HUDEP-2 (cell line): ENCODE measurements at regions not wholly inside any gene's neighbourhood (a gene's known extent, or its start where the extent isn't known, plus 50 kb on each side); places are given as distances from the start of the nearest gene placed in this dataset.
A peak's percentile ranks its signal among the peaks of the same experiment; 100 is the strongest.

Experiments used
- DNase-seq, 76 experiments: peaks; one replicate each; lab custom pipeline; 2025; ENCODE audit not compliant: unreplicated experiment in 76 of 76; lab: John Stamatoyannopoulos, UW

DNA sequence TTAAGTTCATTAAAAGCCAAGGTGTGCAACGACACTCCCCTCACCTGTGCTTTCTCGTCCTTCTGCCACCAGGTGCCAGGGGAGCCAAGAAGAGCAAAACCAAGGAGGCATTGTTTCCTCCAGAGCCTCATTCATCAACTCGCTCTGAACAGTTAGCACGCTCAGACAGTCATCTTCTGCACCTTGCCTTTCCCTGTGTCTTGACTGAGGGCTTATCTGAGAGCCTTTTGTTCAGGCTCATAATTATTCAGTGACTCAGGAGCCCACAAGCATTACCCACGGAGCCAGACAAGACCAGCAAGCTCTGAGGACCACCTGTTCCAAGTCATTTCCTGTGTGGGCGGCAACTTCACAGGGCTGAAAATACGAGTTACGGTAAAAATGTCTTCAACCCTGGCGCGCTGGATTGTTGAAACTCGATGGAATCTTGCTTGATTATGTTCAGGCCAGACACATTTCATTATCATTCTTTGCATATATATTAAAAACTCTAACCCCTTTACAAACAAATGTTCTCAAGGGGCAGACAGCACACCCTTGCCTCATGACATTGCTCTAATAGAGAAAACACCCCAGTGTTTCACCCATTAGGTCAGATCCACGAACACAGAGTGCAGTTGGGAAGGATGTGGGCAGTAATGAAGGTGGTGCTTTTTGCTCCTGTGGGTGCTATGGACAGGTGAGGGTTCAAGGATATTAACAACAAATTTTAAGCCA is 89.7 kb upstream of the RUNX1 start:
- no peak for DNase-seq

DNA sequence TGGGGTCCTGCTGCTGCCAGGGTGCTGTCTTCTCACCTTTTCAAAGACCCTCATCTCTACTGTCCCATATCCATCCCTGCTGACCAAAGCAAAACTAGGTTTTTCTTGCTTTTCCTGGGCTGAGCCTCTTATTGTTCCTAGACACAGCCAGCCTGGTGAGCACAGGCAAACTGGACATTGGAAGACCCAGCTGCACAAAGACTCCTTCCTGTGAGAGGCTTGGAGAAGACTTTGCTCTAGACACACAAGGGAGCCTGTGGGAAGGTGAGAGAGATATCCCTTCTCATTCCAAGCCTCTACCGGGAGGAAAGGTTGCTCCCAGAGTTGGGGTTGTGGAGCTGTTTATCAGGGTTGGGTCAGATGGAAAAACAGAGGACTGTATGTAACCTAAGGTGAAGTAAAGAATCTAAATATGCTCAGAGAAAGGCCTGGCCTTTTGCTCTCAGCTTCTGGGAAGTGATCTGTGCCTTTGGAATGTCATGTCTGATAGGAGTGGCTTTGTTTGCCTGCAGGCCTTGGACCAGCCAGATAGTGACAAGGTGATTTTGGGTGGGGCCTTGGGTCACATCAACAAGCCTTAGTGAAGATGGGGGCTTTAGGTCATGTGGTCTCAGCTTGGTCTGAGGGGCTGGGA is 87.6 kb upstream of the RUNX1 start:
- DNase-seq = no peak

DNA sequence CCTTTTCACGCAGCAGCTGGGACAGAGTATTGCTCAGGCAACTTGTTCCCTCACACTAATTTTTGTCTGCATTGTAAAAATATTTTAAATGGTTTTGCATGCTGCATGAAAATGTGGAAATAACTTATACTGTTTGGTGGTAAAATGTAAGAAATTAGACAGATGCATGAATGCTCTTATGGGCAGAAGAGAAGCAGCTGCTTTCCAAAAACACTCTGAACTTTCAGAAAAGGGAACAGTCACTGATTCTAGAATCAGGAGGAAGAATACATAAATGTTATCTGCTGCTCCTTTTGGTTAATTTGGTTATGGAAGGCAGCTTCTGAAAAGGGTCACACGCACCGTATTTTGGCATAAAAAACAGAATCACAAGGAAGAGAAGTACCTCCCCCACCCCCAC is 87.0 kb upstream of the RUNX1 start:
- DNase-seq = no peak

DNA sequence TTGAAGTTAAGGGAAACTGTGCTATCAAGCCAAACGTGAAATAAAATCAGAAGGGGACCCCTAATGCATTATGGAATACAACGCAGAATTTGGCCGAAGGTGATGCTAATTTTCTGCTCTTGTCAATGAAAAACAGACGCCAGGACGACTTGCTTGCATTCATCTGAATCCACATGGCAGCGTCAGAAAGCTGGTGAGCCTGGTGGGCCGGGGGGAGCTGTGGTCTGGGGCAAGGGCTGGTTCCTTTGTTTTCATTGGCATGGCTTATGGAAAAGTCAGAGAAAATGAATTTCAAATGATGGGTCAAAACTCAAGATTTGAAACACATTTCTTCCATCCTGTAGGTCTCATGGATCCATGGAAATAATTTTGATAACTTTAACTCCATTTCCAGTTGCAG is 86.4 kb upstream of the RUNX1 start:
- no peak for DNase-seq

DNA sequence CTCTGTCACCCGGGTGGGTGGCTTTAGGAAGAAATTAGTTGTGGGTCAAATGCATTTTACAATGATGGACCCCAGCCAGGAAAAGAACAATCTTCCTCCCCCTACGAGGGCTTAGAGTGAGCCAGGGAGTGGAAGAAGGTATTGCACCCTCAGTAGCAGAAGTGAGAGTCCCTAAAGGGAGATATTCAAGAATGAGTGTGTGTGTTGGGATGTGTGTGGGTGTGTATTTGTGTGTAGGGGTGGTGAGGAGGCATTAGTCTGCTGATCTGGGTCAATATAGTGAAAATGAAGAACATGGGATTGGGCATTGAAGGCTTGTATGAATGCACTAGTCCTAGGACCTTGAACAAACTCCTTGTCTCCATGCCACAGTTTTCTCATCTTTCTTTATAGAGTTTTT is 85.2 kb upstream of the RUNX1 start:
- DNase-seq = no peak

DNA sequence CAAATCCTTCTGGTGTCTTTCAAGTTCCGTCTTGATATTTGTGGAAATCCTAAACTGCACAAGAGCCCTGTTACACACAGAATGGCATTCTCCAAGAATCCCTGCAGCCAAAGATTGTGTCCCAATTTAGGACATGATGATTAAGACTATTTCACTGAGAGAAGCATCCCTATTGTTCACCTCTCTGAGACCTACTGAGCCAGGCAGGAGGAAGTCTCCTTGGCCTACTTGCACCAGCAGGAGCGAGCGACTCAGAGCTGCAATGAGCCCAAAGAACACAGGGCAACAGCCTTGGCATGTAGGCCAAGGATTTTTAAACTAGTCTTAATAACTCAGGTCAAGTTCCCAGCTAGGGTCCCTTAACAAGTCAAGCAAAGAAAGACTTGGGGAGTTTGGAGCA is 79.4 kb upstream of the RUNX1 start:
- no peak for DNase-seq

DNA sequence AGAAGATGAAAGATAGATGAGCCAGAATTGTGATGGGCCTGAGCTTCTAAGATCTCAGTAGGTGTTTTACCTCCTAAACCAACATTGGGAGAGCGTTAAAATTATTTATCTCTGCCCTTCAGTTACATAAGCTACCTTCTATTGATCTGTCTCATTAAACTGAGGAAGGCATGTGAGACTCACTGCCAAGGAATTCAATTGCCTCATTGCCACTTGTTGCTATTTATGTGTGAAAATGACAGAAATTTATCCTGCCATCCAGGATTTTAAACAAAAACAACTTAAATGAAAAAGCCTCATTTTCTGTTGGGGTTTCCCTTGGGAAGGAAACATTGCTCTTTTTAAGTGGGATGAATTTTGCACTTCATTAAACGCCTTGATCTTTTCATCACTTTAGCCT is 78.7 kb upstream of the RUNX1 start:
- no peak for DNase-seq

DNA sequence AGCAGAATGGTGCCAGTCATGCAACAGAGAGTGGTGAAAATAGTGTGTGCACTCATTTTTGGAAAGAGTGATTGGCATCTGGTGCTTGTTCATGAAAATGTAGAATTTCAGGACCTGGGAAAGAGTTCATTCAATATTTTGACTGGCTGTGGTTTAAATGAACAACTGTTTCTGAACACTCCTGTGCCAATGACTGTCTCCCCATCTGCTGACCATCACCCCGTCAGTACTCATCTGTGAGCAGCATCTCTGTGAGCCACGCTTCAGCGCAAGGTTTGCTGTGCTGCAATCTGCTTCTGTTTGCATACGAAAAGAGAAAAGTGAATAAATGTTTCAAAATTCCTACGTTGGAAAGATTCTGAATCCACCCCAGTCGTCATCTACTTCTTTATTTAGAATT is 77.9 kb upstream of the RUNX1 start:
- DNase-seq = no peak

DNA sequence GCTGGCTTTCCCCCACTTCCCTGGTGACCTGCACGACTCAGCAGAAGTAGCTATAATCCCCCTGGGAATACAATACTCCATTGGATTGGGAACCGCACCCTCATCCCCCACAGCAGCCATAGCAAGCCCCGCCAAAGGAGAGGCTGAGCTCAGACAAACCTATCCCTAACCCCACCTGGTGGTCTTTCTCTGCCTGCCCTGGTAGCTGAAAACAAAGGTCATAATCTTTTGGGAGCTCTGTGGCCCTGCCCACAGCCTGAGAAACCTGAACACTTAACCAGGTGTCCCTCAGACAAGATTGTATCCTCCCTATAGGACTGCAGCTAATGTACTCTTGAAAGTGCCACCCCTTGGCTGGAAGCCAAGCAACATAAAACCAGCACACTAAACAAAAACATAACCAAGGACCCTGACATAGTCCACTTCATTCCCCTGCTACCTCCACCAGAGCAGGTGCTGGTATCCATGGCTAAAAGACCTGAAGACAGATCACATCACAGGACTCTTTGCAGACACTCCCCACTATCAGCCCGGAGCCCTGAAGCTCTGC is 71.6 kb upstream of the RUNX1 start:
- no peak for DNase-seq

DNA sequence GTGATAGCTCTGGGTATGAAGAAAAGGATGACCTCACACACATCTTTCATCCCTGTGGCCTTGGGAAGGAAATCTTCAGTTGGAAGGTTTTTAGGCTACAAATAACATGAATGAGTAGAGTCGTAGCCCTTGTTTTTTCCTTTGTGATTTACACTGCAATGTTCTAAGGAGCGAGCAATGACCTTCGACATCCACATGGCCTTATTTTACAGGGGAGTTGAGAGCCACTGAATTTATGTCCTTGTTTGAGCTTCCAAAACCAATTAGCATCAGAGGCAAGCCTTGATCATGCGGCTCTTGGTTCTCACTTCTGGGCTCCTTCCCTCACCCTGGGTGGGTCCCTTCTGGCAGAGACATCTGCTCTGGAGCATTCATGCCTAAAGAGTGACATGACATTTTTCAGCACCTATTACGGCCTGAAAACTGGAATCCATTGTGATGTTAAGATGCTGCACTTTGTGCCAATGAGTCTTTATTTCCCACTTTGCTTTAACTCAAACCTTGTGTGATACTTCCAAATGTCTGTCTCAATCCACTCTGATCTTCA is 70.5 kb upstream of the RUNX1 start:
- no peak for DNase-seq

DNA sequence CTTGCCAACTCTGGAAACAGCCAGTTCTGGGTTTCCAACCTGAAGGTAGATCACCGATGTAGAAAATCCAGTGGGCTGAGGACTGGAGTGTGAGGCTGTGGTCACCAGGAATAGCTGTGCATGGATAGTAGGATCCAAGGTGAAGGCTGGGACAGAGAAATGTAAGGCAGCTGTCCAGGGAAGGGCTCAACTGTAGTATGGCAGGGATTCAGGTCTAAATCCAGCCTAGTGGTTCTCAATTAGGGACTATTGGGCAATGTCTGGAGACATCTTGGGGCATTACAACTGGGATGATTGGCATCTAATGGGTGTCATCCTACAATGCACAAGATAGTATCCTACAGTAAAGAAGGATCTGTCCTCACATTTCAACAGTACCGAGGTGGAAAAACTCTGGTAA is 67.7 kb upstream of the RUNX1 start:
- no peak for DNase-seq

DNA sequence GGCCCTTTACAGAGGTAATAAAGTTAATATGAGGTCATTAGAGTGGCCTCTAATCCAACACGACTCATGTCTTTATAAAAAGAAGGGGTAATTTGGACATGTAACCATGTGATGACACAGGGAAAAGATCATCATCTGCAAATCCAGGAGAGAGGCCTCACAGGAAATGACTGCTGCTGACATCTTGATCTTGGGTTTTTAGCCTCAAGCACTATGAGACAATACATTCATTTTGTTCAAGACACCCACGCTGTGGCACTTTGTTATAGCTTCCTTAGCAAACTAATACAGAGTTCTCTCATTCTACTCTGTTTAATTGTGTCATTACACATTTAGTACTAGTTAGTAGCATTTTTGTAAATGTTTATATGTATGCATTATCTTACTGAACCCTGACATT is 64.0 kb upstream of the RUNX1 start:
- no peak for DNase-seq

DNA sequence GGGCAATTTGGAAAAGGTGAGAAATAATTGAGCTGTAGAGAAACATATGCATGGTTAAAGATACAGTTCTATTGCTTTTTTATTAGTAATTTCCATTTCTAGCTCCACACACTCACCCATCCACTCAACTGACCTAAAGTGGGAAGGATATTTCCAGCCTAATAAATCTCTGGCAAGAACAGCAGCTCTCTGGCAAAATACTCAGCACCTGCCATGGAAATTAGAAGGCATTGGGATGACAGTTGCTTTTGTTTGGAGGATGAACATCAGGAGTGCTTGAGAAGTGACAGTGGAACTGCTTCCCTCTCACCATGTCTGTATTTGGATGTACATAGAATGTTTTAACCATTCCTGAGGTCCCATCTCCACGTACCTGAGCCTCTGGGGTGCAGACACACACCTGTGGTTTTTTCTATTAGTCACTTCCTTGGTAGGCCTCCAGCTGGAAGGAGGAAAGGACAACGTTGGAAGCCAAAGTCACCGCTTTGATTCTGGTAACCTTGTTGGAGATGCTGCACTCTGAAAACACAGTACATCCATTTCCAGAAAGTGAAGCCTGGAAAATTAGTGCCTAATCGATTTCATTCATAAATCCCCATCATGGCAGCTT is 62.3 kb upstream of the RUNX1 start:
- DNase-seq = no peak

DNA sequence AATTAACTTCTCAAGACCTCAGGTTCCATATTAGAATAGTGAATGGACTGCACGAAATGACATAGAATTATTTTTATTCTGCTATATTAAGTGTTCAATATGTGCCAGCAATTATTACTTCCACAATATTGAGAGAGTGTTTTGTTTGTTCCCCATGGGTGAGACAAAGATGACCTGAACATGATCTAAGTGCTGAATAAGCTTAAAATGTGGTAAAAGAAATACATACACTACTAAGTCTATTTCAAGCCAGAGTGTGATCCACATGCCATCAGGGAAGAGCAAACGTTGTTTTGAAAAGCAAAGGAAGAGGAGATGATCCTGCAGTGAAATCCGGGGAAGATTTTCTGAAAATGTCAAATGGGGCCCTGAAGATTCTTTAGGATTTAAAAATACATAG is 59.8 kb upstream of the RUNX1 start:
- DNase-seq = no peak

DNA sequence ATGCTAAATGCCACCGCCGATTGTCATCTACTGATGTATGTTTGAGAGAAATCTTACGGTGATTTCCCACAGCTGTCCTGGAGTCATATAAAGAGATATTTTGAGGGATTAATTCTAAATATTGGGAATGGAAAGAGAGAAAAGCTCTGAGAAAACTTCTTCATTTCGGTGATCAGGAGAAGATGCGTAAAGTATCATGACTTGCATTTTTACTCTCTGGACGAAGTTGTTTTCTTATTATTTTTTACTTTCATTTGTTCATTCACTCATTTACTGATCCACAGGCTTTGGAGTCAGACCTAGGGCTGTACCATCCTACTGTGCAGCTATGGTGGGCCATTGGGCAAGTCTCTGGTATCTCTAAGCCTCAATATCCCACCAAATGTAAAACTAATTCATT is 58.4 kb upstream of the RUNX1 start:
- no peak for DNase-seq

DNA sequence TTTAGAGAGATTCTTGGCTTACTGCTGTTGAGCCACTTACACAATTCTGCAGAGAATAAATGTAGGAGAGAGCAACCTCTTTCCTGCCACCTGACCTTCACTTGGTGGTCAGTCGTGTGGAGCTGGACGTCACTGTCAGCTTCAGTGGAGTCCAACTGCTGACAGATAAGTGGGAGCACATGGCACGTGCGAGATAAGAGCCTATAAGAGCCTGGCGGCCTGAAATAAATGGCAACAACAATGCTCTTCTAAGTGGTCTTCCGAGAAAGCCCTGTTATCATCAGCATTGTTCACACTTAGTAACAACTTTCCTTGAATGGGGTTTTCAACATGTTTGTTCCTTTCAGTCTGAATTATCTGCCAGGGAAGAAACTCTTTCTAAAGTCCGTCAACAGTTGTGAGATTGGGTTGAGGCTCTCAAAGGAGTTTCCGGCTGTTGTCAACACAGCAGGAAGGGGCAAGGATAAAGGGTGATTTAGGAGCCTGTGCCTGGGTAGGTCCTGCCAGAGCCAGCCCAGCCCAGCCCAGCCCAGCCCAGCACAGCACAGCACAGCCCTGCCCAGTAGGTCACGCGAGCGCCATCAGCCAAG is 57.2 kb upstream of the RUNX1 start:
- peak in 70 of 76 experiments; percentile 22 to 86 (median 60) for DNase-seq

DNA sequence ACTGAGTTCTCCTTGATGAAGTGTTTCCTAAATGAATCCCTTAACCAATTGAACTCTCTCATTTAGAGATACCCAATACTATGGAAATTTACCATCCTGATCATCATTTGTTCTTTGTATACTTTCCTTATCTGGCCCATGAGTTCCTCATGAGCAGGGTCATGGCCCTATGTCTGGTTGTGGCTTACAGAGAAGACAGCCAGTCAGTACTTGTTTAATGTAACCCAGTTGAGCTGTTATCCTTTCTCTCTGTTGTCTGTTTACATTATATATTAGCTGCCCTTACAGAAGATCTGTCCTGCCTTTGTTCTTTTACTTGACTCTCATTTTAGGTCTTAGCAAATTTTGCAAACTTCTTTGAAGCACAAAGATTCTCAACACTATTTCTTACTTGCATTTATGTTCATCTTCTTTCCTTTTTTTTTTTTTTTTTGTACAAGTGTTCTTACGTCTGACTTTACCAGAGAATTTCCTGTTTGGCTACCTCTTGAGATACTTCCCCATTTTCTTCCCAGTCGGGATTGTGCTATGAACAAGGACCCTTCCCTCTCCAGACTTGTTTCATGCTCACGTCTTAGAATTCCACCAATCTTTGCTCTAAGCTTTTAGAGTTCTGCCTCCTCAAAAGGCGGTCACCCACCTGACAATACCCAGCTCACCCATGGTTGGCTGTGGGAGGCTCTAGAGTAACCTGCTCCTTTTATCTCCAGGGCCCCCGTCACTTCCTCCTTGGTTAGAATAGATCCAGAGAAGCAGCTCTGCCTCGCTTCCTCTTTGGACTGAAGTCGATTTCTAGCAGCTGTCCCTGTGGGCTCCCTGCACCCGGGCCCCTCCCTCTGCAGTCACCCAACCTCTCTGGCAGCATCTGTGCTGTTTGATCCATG is 53.6 kb upstream of the RUNX1 start:
- DNase-seq = peak in 1 of 76 experiments; percentile 8

DNA sequence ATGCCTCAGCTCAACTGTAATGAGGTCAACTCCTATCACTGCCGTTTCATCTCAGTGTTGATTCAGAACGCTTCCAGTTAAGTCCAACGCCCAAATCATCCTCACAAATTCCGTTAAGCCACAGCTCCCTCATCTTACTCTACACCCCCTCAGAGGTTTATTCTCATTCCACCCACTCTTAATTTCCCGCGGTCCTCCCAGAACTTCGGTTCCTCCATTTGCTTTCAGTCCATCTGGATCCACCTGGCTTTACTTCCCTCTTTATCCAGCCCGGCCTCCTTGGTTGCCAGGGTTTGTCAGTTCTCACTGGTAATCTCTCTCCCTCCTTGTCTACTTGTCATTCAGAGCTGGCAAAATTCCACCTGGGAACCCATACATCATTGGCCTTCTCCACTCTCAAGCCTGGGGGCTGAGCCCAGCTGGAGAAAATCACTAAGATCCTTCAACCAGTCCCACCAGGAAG is 51.3 kb upstream of the RUNX1 start:
- no peak for DNase-seq

DNA sequence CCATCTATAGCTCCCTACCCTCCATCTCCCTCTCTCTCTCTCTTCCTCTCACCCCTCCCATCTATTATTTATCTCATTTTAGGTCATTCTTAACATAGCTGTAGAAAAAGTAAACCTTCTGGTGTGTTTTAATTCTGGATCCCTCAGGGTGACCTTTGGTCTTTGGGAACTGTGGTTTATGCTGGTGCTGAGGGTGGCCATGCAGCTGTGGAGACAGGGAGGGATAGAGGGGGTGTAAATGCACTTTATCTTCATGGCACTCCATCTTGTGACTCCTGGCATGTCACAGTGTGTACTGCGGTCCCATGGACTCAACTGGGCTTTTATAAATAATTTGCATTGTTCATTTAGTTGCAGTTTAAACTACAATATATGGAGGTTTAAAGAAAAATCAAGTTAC is 50.2 kb upstream of the RUNX1 start:
- no peak for DNase-seq
